ENCODE measurements at regions not wholly inside any gene's neighbourhood (a gene's known extent, or its start where the extent isn't known, plus 50 kb on each side); places are given as distances from the start of the nearest gene placed in this dataset.

DNA sequence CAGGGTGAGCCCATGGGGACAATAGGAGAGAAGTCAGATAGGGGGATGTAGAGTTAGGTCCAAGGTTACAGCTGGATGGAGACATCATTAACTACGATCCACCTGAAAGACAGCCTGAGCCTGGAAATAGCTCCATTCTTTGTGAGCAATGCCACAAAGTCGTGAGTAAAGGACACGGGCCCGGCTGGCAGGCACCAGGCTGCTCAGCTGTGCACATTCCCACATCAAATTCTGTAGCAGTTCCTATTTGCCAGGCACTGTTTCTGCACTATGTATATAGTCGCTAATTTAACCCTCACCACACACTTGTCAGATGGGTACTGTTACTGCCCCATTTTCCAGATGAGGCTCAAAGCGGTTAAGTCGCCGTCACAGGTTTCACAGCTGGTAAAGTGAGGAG is 338.0 kb upstream of the KAZN start:
- TF ChIP-seq, protein P1, sequence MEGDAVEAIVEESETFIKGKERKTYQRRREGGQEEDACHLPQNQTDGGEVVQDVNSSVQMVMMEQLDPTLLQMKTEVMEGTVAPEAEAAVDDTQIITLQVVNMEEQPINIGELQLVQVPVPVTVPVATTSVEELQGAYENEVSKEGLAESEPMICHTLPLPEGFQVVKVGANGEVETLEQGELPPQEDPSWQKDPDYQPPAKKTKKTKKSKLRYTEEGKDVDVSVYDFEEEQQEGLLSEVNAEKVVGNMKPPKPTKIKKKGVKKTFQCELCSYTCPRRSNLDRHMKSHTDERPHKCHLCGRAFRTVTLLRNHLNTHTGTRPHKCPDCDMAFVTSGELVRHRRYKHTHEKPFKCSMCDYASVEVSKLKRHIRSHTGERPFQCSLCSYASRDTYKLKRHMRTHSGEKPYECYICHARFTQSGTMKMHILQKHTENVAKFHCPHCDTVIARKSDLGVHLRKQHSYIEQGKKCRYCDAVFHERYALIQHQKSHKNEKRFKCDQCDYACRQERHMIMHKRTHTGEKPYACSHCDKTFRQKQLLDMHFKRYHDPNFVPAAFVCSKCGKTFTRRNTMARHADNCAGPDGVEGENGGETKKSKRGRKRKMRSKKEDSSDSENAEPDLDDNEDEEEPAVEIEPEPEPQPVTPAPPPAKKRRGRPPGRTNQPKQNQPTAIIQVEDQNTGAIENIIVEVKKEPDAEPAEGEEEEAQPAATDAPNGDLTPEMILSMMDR (IDR thresholded peaks at IDR 0.05; ENCODE audit: extremely low read depth, insufficient read depth, missing control alignments): no peak
- DNase-seq (ENCODE audit: low spot score): no peak
- in situ Hi-C loops (cut with MboI; ENCODE audit: low pct_unique_long_range_greater_than_20kb, low sequenced_read_pairs, unreplicated experiment): no loop called here

DNA sequence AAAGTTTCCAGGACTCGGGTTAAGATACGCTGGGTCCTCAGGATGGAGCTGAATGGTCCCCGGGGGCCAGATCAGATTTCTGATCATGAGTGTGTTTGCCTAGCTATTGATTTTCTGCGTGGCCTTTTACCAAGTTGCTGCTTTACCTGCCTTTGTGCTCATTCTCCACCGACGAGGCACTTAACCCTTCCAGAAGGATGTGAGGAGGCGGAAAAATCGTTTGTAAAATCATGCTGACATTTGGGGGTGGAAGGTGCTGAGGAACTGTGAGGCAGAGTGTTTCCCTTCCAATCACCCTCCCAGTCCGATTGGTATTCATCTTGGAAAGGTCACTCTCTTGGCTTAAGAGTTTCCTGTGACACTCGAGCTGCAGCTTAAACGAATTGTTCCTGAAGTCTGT is 337.1 kb upstream of the KAZN start:
- DNase-seq (ENCODE audit: low spot score): no peak
- in situ Hi-C loops (cut with MboI; ENCODE audit: low pct_unique_long_range_greater_than_20kb, low sequenced_read_pairs, unreplicated experiment): no loop called here
- TF ChIP-seq, protein P1 (IDR thresholded peaks at IDR 0.05; ENCODE audit: extremely low read depth, insufficient read depth, missing control alignments): no peak

DNA sequence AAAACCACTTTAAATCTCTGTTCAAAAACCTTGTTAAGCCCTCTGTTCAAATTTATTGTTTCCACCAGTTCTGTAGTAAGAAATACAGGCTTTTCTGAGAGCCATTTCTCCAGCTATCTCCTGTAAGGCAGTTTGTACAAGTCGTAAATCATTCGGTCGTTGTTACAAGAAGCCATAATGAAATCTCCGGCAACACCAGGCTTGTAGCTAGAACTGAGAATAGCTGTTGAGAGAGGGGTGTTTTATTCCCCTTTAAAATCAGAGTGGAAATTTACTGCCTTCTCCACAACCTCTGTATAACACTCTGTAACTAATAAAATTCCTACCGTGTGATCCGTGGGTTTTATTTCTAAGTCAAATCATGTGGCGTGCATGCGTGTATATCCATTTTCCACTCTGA is 335.8 kb upstream of the KAZN start:
- in situ Hi-C loops (cut with MboI; ENCODE audit: low pct_unique_long_range_greater_than_20kb, low sequenced_read_pairs, unreplicated experiment): no loop called here
- no peak for DNase-seq (ENCODE audit: low spot score)
- TF ChIP-seq, protein P1 (IDR thresholded peaks at IDR 0.05; ENCODE audit: extremely low read depth, insufficient read depth, missing control alignments): no peak

DNA sequence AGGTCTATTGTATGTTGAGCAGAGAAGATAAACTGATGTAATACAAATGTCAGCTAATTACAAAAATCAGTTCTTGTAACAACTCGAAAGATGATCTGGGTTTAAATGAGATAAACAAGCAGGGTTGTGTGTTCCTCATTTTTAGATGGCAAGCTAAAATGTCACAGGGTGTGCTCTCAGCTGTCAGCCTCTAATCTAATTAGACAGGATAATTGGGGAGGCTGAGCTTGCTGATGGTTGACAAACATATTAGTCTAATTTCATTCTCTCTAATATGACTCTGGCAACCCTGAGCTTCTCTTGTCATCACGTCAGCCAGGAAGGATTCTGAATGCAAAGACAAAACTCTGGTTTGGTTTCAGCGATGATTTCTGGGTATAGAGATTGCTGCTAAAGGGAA is 335.3 kb upstream of the KAZN start:
- TF ChIP-seq, protein P1 (IDR thresholded peaks at IDR 0.05; ENCODE audit: extremely low read depth, insufficient read depth, missing control alignments): no peak
- no peak for DNase-seq (ENCODE audit: low spot score)
- in situ Hi-C loops (cut with MboI; ENCODE audit: low pct_unique_long_range_greater_than_20kb, low sequenced_read_pairs, unreplicated experiment): no loop called here

DNA sequence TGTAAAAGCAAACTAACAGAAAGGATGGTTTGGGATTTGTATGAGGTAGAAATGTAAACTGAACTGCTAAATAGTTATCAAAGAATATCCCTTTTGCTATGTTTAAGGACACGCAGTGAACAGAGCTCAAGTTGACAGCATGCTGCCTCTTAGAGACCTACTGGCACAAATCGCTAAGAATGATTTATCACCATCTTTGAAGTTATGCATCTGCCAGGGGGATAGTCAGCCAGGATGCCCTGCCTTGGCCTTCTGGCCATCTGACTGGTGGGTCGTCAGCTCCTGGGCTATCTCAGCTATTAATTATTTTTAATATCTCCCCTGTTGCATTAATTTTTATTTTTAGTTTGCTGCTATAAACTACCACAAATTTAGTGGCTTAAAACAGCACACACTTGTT is 334.8 kb upstream of the KAZN start:
- in situ Hi-C loops (cut with MboI; ENCODE audit: low pct_unique_long_range_greater_than_20kb, low sequenced_read_pairs, unreplicated experiment): no loop called here
- TF ChIP-seq, protein P1 (IDR thresholded peaks at IDR 0.05; ENCODE audit: extremely low read depth, insufficient read depth, missing control alignments): no peak
- DNase-seq (ENCODE audit: low spot score): no peak

DNA sequence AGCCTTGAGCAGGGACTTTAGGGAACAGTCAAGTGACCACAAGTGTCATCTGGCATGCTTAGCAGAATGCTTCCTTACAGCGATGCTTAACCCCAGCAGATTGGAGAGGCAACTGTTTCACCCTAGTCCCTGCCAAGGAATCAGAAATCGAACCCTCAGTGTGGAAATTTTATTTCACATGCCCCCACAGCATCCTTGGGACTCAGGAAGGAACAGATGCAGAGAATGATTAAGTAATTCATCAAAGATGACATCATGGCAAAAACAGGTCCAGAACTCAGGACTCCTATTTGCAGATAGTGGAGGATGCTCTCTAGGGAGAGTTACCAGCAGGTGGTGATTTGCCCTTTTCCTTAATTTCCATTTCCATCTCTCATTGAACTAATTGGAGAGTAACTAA is 333.0 kb upstream of the KAZN start:
- TF ChIP-seq, protein P1 (IDR thresholded peaks at IDR 0.05; ENCODE audit: extremely low read depth, insufficient read depth, missing control alignments): no peak
- in situ Hi-C loops (cut with MboI; ENCODE audit: low pct_unique_long_range_greater_than_20kb, low sequenced_read_pairs, unreplicated experiment): no loop called here

DNA sequence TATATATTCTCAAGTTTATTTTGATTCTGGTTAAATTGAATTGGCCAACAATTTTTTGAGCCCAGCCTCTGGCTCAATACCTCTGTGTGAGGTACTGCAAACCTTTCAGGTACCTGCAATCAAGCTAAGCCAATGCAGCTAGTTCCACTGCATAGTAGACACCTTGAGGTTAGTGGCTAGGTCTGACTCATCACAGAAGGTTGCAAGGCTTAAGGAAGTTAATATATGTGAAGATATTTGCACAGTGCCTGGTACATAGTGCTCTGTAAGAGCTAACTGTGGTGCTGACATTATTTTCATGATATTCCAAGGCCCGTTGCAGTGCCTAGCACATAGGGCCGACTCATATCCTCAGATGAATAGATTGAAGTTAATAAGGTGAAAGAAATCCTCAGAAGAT is 330.5 kb upstream of the KAZN start:
- no peak for DNase-seq (ENCODE audit: low spot score)
- TF ChIP-seq, protein P1 (IDR thresholded peaks at IDR 0.05; ENCODE audit: extremely low read depth, insufficient read depth, missing control alignments): no peak
- in situ Hi-C loops (cut with MboI; ENCODE audit: low pct_unique_long_range_greater_than_20kb, low sequenced_read_pairs, unreplicated experiment): no loop called here

More for the DNA sequence above, 333.0 kb upstream of the KAZN start:
- no peak for DNase-seq (ENCODE audit: low spot score)

Data from GM13977 (cell line).